Caco-2 (cell line): ENCODE measurements at regions not wholly inside any gene's neighbourhood (a gene's known extent, or its start where the extent isn't known, plus 50 kb on each side); places are given as distances from the start of the nearest gene placed in this dataset.

Experiments
- BruUV-seq: library from RNA; stranded (reverse); fragments of 400-500 nt; replicated peaks from 2 replicates; lab custom pipeline; 2021; lab: Mats Ljungman, UMichigan
- CTCF ChIA-PET: fragments of 300-600 bp; sonication (Branson Sonifier 250); formaldehyde crosslinking; loops from one replicate; lab custom pipeline; 2022; ENCODE audit warnings: antibody characterized with exemption; lab: Charles Lee
- POLR2A ChIA-PET: fragments of 300-600 bp; sonication (Branson Sonifier 250); formaldehyde crosslinking; loops from one replicate; lab custom pipeline; 2022; ENCODE audit warnings: antibody characterized with exemption; lab: Charles Lee
- DNase-seq, 2 experiments: peaks; one replicate each; pipeline versions ENCODE4 v3.0.0 to v3.0.0-alpha.2; 2020 to 2022
- H3K27me3 ChIP-seq: replicated peaks from 2 replicates; pipeline ENCODE4 v1.6.0; 2011; ENCODE audit warnings: low read length; ENCODE audit not compliant: control insufficient read depth, insufficient read depth
- H3K36me3 ChIP-seq: 2 replicates; pipeline ENCODE4 v1.5.1; 2011; ENCODE audit warnings: low read length; ENCODE audit not compliant: control insufficient read depth, insufficient read depth
- H3K4me1 ChIP-seq: fragments of 250-450 bp; sonication (Bioruptor Pico); 2 replicates; pipeline ENCODE4 v1.5.1; 2020; ENCODE audit warnings: mild to moderate bottlenecking
- H3K4me3 ChIP-seq: 2 replicates; pipeline ENCODE4 v1.5.1; 2011; ENCODE audit warnings: low read depth, mild to moderate bottlenecking, control low read depth, low read length
- H3K9me3 ChIP-seq: fragments of 250-450 bp; sonication (Bioruptor Pico); 2 replicates; pipeline ENCODE4 v1.5.1; 2020; ENCODE audit warnings: mild to moderate bottlenecking, moderate library complexity
- H3K27ac Mint-ChIP-seq: one replicate; pipeline ENCODE4 v1.8.0; 2022; ENCODE audit warnings: mixed read lengths; ENCODE audit not compliant: unreplicated experiment
- H3K27me3 Mint-ChIP-seq: one replicate; pipeline ENCODE4 v1.8.0; 2022; ENCODE audit warnings: mixed read lengths; ENCODE audit not compliant: insufficient read depth, unreplicated experiment
- H3K36me3 Mint-ChIP-seq: one replicate; pipeline ENCODE4 v1.8.0; 2022; ENCODE audit warnings: mild to moderate bottlenecking, mixed read lengths; ENCODE audit not compliant: insufficient read depth, unreplicated experiment
- H3K4me1 Mint-ChIP-seq: one replicate; pipeline ENCODE4 v1.8.0; 2022; ENCODE audit warnings: low read depth, mixed read lengths; ENCODE audit not compliant: unreplicated experiment
- H3K4me3 Mint-ChIP-seq: one replicate; pipeline ENCODE4 v1.8.0; 2022; ENCODE audit warnings: mild to moderate bottlenecking, moderate library complexity, mixed read lengths; ENCODE audit not compliant: unreplicated experiment
- H3K9me3 Mint-ChIP-seq: one replicate; pipeline ENCODE4 v1.8.0; 2022; ENCODE audit warnings: mixed read lengths; ENCODE audit not compliant: unreplicated experiment
- CTCF ChIP-seq, 2 experiments: fragments of 200-600 bp in 1 of 2; IDR thresholded peaks; 1 replicate in 1 of 2; 2 replicates in 1 of 2; pipeline versions ENCODE4 v1.5.1 to v1.8.0; 2011 to 2022; ENCODE audit warnings: antibody characterized with exemption in 1 of 2, control low read depth in 1 of 2, inconsistent platforms in 1 of 2, low read depth in 1 of 2, low read length in 1 of 2, mild to moderate bottlenecking in 1 of 2, moderate library complexity in 1 of 2; ENCODE audit not compliant: insufficient read depth in 1 of 2, severe bottlenecking in 1 of 2, unreplicated experiment in 1 of 2
- intact Hi-C: fragments of 100-400 bp; cut with micrococcal nuclease; formaldehyde crosslinking; loops from one replicate; pipeline ENCODE4 v1.10.0; 2022; ENCODE audit not compliant: unreplicated experiment

- H3K36me3 Mint-ChIP-seq: no peaks in the 10 kb centered on the region
- Histone ChIP-seq H3K9me3 (peaks cover under 1% of the 10 kb centered on the region; the same call in 1 of the 2 replicates), H3K36me3 (no peaks in the 10 kb centered on the region), H3K27me3 (no peaks in the 10 kb centered on the region), H3K4me1 (no peaks in the 10 kb centered on the region; the same call in 1 of the 2 replicates), H3K4me3 (no peak overlapping the region)
- H3K9me3 Mint-ChIP-seq: peaks cover 1% of the 10 kb centered on the region
- BruUV-seq: no TSS peak
- POLR2A ChIA-PET: no interaction called here
- no peak overlapping the region for H3K4me3 Mint-ChIP-seq
- intact Hi-C loops: no loop called here
- CTCF ChIA-PET: no interaction called here
- no peak overlapping the region for H3K27ac Mint-ChIP-seq
- TF ChIP-seq CTCF (IDR thresholded peaks at IDR 0.05; ENCODE audit: insufficient read depth in 1 of 2, low read depth in 1 of 2, low read length in 1 of 2, severe bottlenecking in 1 of 2, unreplicated experiment in 1 of 2): no peak
- peaks cover 24% of the 10 kb centered on the region for H3K27me3 Mint-ChIP-seq
- peak in 1 of 2 experiments; percentile 29 for DNase-seq
- H3K4me1 Mint-ChIP-seq: no peaks in the 10 kb centered on the region
Measured at GRCh38 chr20:51140671-51141070, 117.8 kb upstream of the KCNG1 start.

- Mint-ChIP-seq H3K4me3 (no peak overlapping the region), H3K27ac (no peak overlapping the region)
- BruUV-seq: no TSS peak
Measured at GRCh38 chr20:51139891-51140290, 117.0 kb upstream of the KCNG1 start.

GRCh38 chr20:51138576-51138975 lies 115.7 kb upstream of the KCNG1 start:
- Histone ChIP-seq H3K4me3 (no peak overlapping the region), H3K27me3 (no peaks in the 10 kb centered on the region), H3K9me3 (no peaks in the 10 kb centered on the region), H3K36me3 (no peaks in the 10 kb centered on the region), H3K4me1 (no peaks in the 10 kb centered on the region; the same call in 1 of the 2 replicates)
- intact Hi-C loops: no loop called here
- Mint-ChIP-seq H3K36me3 (no peaks in the 10 kb centered on the region), H3K9me3 (peaks cover 10% of the 10 kb centered on the region), H3K4me3 (no peak overlapping the region), H3K27ac (no peak overlapping the region), H3K4me1 (peaks cover 5% of the 10 kb centered on the region), H3K27me3 (peaks cover 22% of the 10 kb centered on the region)
- DNase-seq: peak in 1 of 2 experiments; percentile 32
- ChIA-PET POLR2A (no interaction called here), CTCF (no interaction called here)
- TF ChIP-seq CTCF (IDR thresholded peaks at IDR 0.05; ENCODE audit: insufficient read depth in 1 of 2, low read depth in 1 of 2, low read length in 1 of 2, severe bottlenecking in 1 of 2, unreplicated experiment in 1 of 2): no peak
- BruUV-seq: no TSS peak

More at GRCh38 chr20:51139891-51140290, 117.0 kb upstream of the KCNG1 start:
- DNase-seq: no peak
- H3K9me3 Mint-ChIP-seq: no peaks in the 10 kb centered on the region
- H3K36me3 Mint-ChIP-seq: no peaks in the 10 kb centered on the region
- no peak overlapping the region for H3K4me3 ChIP-seq
- no peaks in the 10 kb centered on the region for H3K9me3 ChIP-seq
- TF ChIP-seq CTCF (IDR thresholded peaks at IDR 0.05; ENCODE audit: insufficient read depth in 1 of 2, low read depth in 1 of 2, low read length in 1 of 2, severe bottlenecking in 1 of 2, unreplicated experiment in 1 of 2): no peak
- CTCF ChIA-PET: no interaction called here
- intact Hi-C loops: no loop called here
- POLR2A ChIA-PET: no interaction called here
- no peaks in the 10 kb centered on the region for H3K27me3 ChIP-seq
- no peaks in the 10 kb centered on the region; the same call in 1 of the 2 replicates for H3K4me1 ChIP-seq
- H3K27me3 Mint-ChIP-seq: peaks cover 19% of the 10 kb centered on the region
- no peaks in the 10 kb centered on the region for H3K4me1 Mint-ChIP-seq
- H3K36me3 ChIP-seq: no peaks in the 10 kb centered on the region
